ENCODE measurements at regions not wholly inside any gene's neighbourhood (a gene's known extent, or its start where the extent isn't known, plus 50 kb on each side); places are given as distances from the start of the nearest gene placed in this dataset.

- no peaks in the 10 kb centered on the region for H3K27me3 ChIP-seq
- in situ Hi-C loops (cut with MboI; ENCODE audit: low sequenced_read_pairs in 4 of 4), result no loop called here
- DNase-seq (no peak), ATAC-seq (no peak)
- no peaks in the 10 kb centered on the region for H3K9me3 ChIP-seq
- H3K36me3 ChIP-seq, result no peaks in the 10 kb centered on the region
- TF ChIP-seq CTCF (IDR thresholded peaks at IDR 0.05 in 4 of 5, conservative IDR thresholded peaks at IDR 0.05 in 1 of 5), result no peak
- no peak for TF ChIP-seq POLR2A (IDR thresholded peaks at IDR 0.05)
- H3K4me1 ChIP-seq, result no peaks in the 10 kb centered on the region
- H3K27ac ChIP-seq, result no peak overlapping the region
- intact Hi-C loops (cut with DNase I; ENCODE audit: low total_unique reads), result no loop called here
- no peak overlapping the region for H3K4me3 ChIP-seq
Measured at GRCh38 chr5:126129431-126129830, 293.8 kb upstream of the GRAMD2B start.

- no peak for DNase-seq
- intact Hi-C loops (cut with DNase I; ENCODE audit: low total_unique reads), result no loop called here
- H3K27ac ChIP-seq, result no peak overlapping the region
- no peak for ATAC-seq
- in situ Hi-C loops (cut with MboI; ENCODE audit: low sequenced_read_pairs in 4 of 4), result no loop called here
- no peaks in the 10 kb centered on the region for H3K36me3 ChIP-seq
- no peak overlapping the region for H3K4me3 ChIP-seq
- no peaks in the 10 kb centered on the region for H3K4me1 ChIP-seq
- H3K9me3 ChIP-seq, result no peaks in the 10 kb centered on the region
- no peaks in the 10 kb centered on the region for H3K27me3 ChIP-seq
- TF ChIP-seq POLR2A (IDR thresholded peaks at IDR 0.05), result no peak
- no peak for TF ChIP-seq CTCF (IDR thresholded peaks at IDR 0.05 in 4 of 5, conservative IDR thresholded peaks at IDR 0.05 in 1 of 5)
Measured at GRCh38 chr5:126133424-126133823, 289.8 kb upstream of the GRAMD2B start.

GRCh38 chr5:126137891-126138280 is 285.3 kb upstream of the GRAMD2B start:
- in situ Hi-C loops (cut with MboI; ENCODE audit: low sequenced_read_pairs in 4 of 4), result no loop called here
- H3K36me3 ChIP-seq, result no peaks in the 10 kb centered on the region
- no peaks in the 10 kb centered on the region for H3K9me3 ChIP-seq
- H3K27ac ChIP-seq, result no peak overlapping the region
- DNase-seq (no peak), ATAC-seq (no peak)
- H3K4me1 ChIP-seq, result no peaks in the 10 kb centered on the region
- H3K4me3 ChIP-seq, result no peak overlapping the region
- intact Hi-C loops (cut with DNase I; ENCODE audit: low total_unique reads), result no loop called here
- no peaks in the 10 kb centered on the region for H3K27me3 ChIP-seq
- TF ChIP-seq CTCF (IDR thresholded peaks at IDR 0.05 in 4 of 5, conservative IDR thresholded peaks at IDR 0.05 in 1 of 5) (no peak), POLR2A (IDR thresholded peaks at IDR 0.05) (no peak)

DNA sequence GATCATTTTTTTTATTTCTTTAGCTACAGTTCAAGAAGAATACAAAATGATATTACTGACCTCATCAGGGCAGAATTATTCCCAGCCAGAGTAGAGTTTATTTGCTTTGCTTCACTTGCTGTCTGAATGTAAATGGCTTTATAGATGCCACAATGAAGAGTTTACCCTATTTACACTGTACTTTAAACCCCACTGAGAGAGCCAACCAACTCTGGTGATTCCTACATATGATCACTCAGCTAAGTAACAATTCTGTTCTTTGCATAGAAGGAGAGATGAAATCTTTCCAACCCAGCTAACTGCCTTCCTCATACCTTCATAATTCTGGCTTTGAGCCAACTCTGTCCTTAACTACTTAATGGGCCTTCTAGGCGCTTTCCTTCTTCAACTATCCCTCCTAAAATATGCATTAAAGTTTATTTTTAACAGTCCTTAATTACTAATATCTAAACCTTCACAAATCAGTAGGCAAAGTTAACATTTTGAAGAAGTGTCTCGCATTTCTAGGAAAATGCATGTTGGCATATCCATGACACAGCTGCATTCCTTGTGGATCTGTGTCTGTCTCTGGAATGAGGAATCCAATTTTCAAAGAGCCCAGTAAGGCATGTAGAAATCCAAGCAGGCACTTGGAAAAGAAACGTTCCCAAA is 284.8 kb upstream of the GRAMD2B start:
- DNase-seq (no peak), ATAC-seq (no peak)
- no peak overlapping the region for H3K4me3 ChIP-seq
- H3K4me1 ChIP-seq, result no peaks in the 10 kb centered on the region
- TF ChIP-seq CTCF (IDR thresholded peaks at IDR 0.05 in 4 of 5, conservative IDR thresholded peaks at IDR 0.05 in 1 of 5) (no peak), POLR2A (IDR thresholded peaks at IDR 0.05) (no peak)
- no peaks in the 10 kb centered on the region for H3K27me3 ChIP-seq
- H3K36me3 ChIP-seq, result no peaks in the 10 kb centered on the region
- in situ Hi-C loops (cut with MboI; ENCODE audit: low sequenced_read_pairs in 4 of 4) (no loop called here), intact Hi-C loops (cut with DNase I; ENCODE audit: low total_unique reads) (no loop called here)
- no peak overlapping the region for H3K27ac ChIP-seq
- H3K9me3 ChIP-seq, result no peaks in the 10 kb centered on the region

- TF ChIP-seq POLR2A (IDR thresholded peaks at IDR 0.05), result no peak
- no peak for TF ChIP-seq CTCF (IDR thresholded peaks at IDR 0.05 in 4 of 5, conservative IDR thresholded peaks at IDR 0.05 in 1 of 5)
- H3K4me3 ChIP-seq, result no peak overlapping the region
- no peaks in the 10 kb centered on the region for H3K9me3 ChIP-seq
- H3K27me3 ChIP-seq, result no peaks in the 10 kb centered on the region
- no peak overlapping the region for H3K27ac ChIP-seq
- H3K36me3 ChIP-seq, result no peaks in the 10 kb centered on the region
- in situ Hi-C loops (cut with MboI; ENCODE audit: low sequenced_read_pairs in 4 of 4), result no loop called here
- DNase-seq (no peak), ATAC-seq (no peak)
- H3K4me1 ChIP-seq, result no peaks in the 10 kb centered on the region
- intact Hi-C loops (cut with DNase I; ENCODE audit: low total_unique reads), result no loop called here
Measured at GRCh38 chr5:126139086-126139485, 284.1 kb upstream of the GRAMD2B start.

Measured in gastrocnemius medialis (tissue), 4 donors.